ENCODE measurements at regions not wholly inside any gene's neighbourhood (a gene's known extent, or its start where the extent isn't known, plus 50 kb on each side); places are given as distances from the start of the nearest gene placed in this dataset.

- no peak for FAIRE-seq
- H3K27ac Mint-ChIP-seq (ENCODE audit: unreplicated experiment) = no peak overlapping the region
- DNase-seq (ENCODE audit: low read depth) = no peak
- no peaks in the 10 kb centered on the region for H3K9me3 Mint-ChIP-seq (ENCODE audit: unreplicated experiment)
- TF ChIP-seq, protein P1, sequence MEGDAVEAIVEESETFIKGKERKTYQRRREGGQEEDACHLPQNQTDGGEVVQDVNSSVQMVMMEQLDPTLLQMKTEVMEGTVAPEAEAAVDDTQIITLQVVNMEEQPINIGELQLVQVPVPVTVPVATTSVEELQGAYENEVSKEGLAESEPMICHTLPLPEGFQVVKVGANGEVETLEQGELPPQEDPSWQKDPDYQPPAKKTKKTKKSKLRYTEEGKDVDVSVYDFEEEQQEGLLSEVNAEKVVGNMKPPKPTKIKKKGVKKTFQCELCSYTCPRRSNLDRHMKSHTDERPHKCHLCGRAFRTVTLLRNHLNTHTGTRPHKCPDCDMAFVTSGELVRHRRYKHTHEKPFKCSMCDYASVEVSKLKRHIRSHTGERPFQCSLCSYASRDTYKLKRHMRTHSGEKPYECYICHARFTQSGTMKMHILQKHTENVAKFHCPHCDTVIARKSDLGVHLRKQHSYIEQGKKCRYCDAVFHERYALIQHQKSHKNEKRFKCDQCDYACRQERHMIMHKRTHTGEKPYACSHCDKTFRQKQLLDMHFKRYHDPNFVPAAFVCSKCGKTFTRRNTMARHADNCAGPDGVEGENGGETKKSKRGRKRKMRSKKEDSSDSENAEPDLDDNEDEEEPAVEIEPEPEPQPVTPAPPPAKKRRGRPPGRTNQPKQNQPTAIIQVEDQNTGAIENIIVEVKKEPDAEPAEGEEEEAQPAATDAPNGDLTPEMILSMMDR (IDR thresholded peaks at IDR 0.05; ENCODE audit: insufficient read depth, low read depth, low read length) = no peak
- no peak for TF ChIP-seq EZH2 (IDR thresholded peaks at IDR 0.05; ENCODE audit: insufficient read depth, low read length)
- Histone ChIP-seq H3K4me3 (ENCODE audit: insufficient read depth, low read depth, low read length) (no peak overlapping the region), H3K79me2 (ENCODE audit: insufficient read depth, low read length) (no peaks in the 10 kb centered on the region), H3K9me3 (ENCODE audit: insufficient read depth, low read depth, low read length) (peaks cover 4% of the 10 kb centered on the region), H3K27ac (ENCODE audit: low read depth, low read length) (no peak overlapping the region), H3K36me3 (ENCODE audit: insufficient read depth, low read length) (no peaks in the 10 kb centered on the region), H4K20me1 (ENCODE audit: insufficient read depth, low read length) (no peaks in the 10 kb centered on the region), H3K4me1 (ENCODE audit: insufficient read depth, low read length) (no peaks in the 10 kb centered on the region), H3K9ac (ENCODE audit: low read length) (no peak overlapping the region), H3K4me2 (ENCODE audit: low read length) (no peak overlapping the region), H2AFZ (ENCODE audit: low read depth, low read length) (no peak overlapping the region), H3K27me3 (ENCODE audit: insufficient read depth, low read length) (peaks cover 2% of the 10 kb centered on the region)
- no peak overlapping the region for H3K4me3 Mint-ChIP-seq (ENCODE audit: unreplicated experiment)
- H3K27me3 Mint-ChIP-seq (ENCODE audit: low read depth, unreplicated experiment) = peaks cover 38% of the 10 kb centered on the region
- no peaks in the 10 kb centered on the region for H3K4me1 Mint-ChIP-seq (ENCODE audit: low read depth, unreplicated experiment)
- no peaks in the 10 kb centered on the region for H3K36me3 Mint-ChIP-seq (ENCODE audit: low read depth, unreplicated experiment)
Observed at GRCh38 chr6:170210651-170211403, 80.1 kb downstream of the DLL1 start.

DNA sequence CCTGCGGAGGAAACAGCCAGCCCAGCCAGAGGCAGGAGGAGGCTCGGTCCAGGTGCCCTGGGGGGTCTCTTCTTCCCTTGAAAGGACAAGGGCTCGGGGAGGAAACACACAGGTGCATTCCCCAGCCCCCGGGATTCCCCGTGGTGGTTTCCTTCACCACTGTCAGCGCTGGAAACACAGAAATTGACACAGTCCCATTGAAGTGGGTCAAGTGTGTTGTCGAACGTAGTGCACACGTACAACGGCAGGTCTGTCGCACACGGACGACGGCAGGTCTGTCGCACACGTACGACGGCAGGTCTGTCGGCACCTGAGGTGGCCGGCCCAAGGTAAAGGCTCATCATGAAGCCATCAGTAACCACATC lies 80.9 kb downstream of the DLL1 start:
- no peaks in the 10 kb centered on the region for H4K20me1 ChIP-seq (ENCODE audit: insufficient read depth, low read length)
- Mint-ChIP-seq H3K9me3 (ENCODE audit: unreplicated experiment) (no peaks in the 10 kb centered on the region), H3K36me3 (ENCODE audit: low read depth, unreplicated experiment) (no peaks in the 10 kb centered on the region), H3K27me3 (ENCODE audit: low read depth, unreplicated experiment) (peaks cover 40% of the 10 kb centered on the region), H3K4me1 (ENCODE audit: low read depth, unreplicated experiment) (no peaks in the 10 kb centered on the region), H3K27ac (ENCODE audit: unreplicated experiment) (no peak overlapping the region), H3K4me3 (ENCODE audit: unreplicated experiment) (no peak overlapping the region)
- no peaks in the 10 kb centered on the region for H3K4me1 ChIP-seq (ENCODE audit: insufficient read depth, low read length)
- H3K27me3 ChIP-seq (ENCODE audit: insufficient read depth, low read length) = peaks cover 2% of the 10 kb centered on the region
- H3K4me2 ChIP-seq (ENCODE audit: low read length) = no peak overlapping the region
- H2AFZ ChIP-seq (ENCODE audit: low read depth, low read length) = no peak overlapping the region
- H3K4me3 ChIP-seq (ENCODE audit: insufficient read depth, low read depth, low read length) = no peak overlapping the region
- peaks cover 4% of the 10 kb centered on the region for H3K9me3 ChIP-seq (ENCODE audit: insufficient read depth, low read depth, low read length)
- DNase-seq (ENCODE audit: low read depth) (no peak), FAIRE-seq (no peak)
- no peaks in the 10 kb centered on the region for H3K36me3 ChIP-seq (ENCODE audit: insufficient read depth, low read length)
- TF ChIP-seq, protein P1 (IDR thresholded peaks at IDR 0.05; ENCODE audit: insufficient read depth, low read depth, low read length) = no peak
- no peak for TF ChIP-seq EZH2 (IDR thresholded peaks at IDR 0.05; ENCODE audit: insufficient read depth, low read length)
- H3K9ac ChIP-seq (ENCODE audit: low read length) = no peak overlapping the region
- no peaks in the 10 kb centered on the region for H3K79me2 ChIP-seq (ENCODE audit: insufficient read depth, low read length)
- no peak overlapping the region for H3K27ac ChIP-seq (ENCODE audit: low read depth, low read length)

DNA sequence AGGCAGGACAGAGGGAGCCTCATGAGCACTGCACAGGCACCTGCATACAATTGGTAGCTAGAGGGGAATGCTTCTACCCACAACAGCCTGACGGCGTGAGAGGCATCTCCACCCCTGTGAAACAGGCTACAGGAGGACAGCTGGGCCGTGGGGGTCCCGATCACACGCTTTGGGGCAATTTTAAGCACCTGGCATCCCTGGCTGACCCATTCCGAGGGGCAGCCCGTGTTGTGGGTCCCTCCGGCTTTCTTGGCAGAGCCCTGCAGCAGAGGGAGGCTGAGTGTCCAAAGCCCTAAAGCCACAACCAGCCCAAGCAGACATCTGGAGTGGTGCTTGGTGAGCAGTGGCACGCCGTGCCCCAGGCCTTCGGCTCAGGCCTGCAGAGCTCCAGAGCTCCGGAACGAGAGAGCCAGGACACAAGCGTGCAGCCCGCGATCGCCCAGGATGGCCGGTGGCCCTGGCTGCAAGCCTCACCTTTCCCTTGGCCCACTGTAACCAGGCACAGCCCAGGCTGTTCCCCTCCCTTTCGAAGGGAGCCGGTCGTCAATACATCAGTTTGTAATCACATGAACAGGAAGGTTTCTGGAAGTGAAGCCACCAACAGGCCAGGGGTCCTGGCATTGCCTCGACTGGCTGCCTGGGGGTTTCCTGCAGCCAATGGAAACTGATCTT lies 81.4 kb downstream of the DLL1 start:
- H3K79me2 ChIP-seq (ENCODE audit: insufficient read depth, low read length) = no peaks in the 10 kb centered on the region
- Mint-ChIP-seq H3K4me1 (ENCODE audit: low read depth, unreplicated experiment) (no peaks in the 10 kb centered on the region), H3K27me3 (ENCODE audit: low read depth, unreplicated experiment) (peaks cover 40% of the 10 kb centered on the region), H3K36me3 (ENCODE audit: low read depth, unreplicated experiment) (no peaks in the 10 kb centered on the region), H3K4me3 (ENCODE audit: unreplicated experiment) (no peak overlapping the region), H3K9me3 (ENCODE audit: unreplicated experiment) (no peaks in the 10 kb centered on the region), H3K27ac (ENCODE audit: unreplicated experiment) (no peak overlapping the region)
- H3K27ac ChIP-seq (ENCODE audit: low read depth, low read length) = no peak overlapping the region
- H3K4me1 ChIP-seq (ENCODE audit: insufficient read depth, low read length) = no peaks in the 10 kb centered on the region
- H4K20me1 ChIP-seq (ENCODE audit: insufficient read depth, low read length) = no peaks in the 10 kb centered on the region
- H2AFZ ChIP-seq (ENCODE audit: low read depth, low read length) = no peak overlapping the region
- H3K9ac ChIP-seq (ENCODE audit: low read length) = no peak overlapping the region
- H3K27me3 ChIP-seq (ENCODE audit: insufficient read depth, low read length) = peaks cover 2% of the 10 kb centered on the region
- peaks cover 4% of the 10 kb centered on the region for H3K9me3 ChIP-seq (ENCODE audit: insufficient read depth, low read depth, low read length)
- no peak overlapping the region for H3K4me3 ChIP-seq (ENCODE audit: insufficient read depth, low read depth, low read length)
- H3K4me2 ChIP-seq (ENCODE audit: low read length) = no peak overlapping the region
- TF ChIP-seq, protein P1 (IDR thresholded peaks at IDR 0.05; ENCODE audit: insufficient read depth, low read depth, low read length) = no peak
- TF ChIP-seq EZH2 (IDR thresholded peaks at IDR 0.05; ENCODE audit: insufficient read depth, low read length) = no peak
- H3K36me3 ChIP-seq (ENCODE audit: insufficient read depth, low read length) = no peaks in the 10 kb centered on the region
- DNase-seq (ENCODE audit: low read depth) = no peak
- no peak for FAIRE-seq

All from astrocyte (in vitro differentiated cells and primary cell).